ENCODE measurements at regions not wholly inside any gene's neighbourhood (a gene's known extent, or its start where the extent isn't known, plus 50 kb on each side); places are given as distances from the start of the nearest gene placed in this dataset.

DNA sequence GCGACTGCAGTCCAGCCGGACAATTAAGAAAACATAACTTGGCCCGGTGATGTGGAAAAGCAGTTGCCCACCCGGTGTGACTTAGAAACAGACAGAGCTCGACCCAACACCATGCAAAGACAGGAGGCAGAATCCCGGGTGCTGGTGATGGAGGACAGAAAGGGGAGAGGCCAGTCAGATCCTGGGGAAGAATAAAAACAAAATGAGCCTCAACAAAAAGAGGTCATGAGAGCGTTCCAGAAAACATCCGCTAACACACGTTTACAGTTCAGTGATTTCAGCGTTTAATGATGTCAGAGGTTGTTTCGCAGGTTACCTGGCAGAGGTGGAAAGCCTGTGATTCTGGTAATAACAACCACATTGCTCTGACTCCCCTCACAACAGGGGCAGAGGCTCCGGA is 111.9 kb downstream of the OSR1 start:
- intact Hi-C loops (cut with DNase I; ENCODE audit: low total_unique reads), result no loop called here
- no peaks in the 10 kb centered on the region for H3K36me3 ChIP-seq

DNA sequence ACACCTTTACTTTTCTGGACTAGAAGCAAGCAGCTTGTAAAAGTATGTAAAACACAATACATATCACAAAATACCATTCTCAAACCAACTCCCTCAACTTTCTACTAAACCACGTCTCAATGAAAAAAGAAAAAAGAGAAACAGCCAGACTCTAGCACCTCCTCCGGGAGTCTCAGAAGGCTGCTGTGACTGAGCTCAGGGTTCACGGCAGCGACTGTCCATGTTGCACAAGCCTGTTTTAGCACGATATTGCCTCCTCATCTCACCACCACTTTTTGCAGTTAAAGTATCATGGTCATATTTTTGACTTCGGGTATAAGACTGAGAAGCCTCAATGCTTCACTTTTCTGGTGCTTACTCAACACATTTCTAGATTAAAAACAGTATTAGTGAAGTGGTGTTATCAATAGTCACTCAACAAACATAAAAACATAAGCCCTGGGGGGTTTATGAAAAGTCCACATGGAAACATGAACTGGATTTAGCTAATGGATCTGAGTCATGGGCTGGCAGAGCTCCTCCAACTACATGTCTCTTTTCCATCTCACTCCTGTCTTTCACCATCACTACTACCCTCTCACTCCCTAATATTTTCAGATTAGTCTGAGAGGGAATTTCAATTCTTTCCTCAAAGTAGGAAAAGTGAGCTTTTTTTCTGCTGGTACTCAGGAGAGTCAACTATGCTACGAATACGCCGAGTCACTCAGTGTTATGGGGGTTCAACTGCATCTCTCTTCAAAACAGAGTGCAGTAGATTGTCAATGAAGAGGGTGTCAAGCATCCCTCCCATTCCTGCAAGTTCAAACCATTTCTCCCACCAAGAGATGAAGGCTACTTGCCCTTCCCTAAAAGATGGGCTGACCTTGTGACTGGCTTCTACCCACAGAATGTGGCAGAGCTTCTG is 113.7 kb downstream of the OSR1 start:
- DNase-seq, result no peak
- no peak for TF ChIP-seq POLR2A (IDR thresholded peaks at IDR 0.05)
- TF ChIP-seq, protein P1, sequence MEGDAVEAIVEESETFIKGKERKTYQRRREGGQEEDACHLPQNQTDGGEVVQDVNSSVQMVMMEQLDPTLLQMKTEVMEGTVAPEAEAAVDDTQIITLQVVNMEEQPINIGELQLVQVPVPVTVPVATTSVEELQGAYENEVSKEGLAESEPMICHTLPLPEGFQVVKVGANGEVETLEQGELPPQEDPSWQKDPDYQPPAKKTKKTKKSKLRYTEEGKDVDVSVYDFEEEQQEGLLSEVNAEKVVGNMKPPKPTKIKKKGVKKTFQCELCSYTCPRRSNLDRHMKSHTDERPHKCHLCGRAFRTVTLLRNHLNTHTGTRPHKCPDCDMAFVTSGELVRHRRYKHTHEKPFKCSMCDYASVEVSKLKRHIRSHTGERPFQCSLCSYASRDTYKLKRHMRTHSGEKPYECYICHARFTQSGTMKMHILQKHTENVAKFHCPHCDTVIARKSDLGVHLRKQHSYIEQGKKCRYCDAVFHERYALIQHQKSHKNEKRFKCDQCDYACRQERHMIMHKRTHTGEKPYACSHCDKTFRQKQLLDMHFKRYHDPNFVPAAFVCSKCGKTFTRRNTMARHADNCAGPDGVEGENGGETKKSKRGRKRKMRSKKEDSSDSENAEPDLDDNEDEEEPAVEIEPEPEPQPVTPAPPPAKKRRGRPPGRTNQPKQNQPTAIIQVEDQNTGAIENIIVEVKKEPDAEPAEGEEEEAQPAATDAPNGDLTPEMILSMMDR (IDR thresholded peaks at IDR 0.05), result no peak
- no peaks in the 10 kb centered on the region for H3K4me1 ChIP-seq
- no peak overlapping the region for H3K27ac ChIP-seq
- intact Hi-C loops (cut with DNase I; ENCODE audit: low total_unique reads), result no loop called here
- no peaks in the 10 kb centered on the region for H3K27me3 ChIP-seq
- no peaks in the 10 kb centered on the region for H3K9me3 ChIP-seq
- no peaks in the 10 kb centered on the region for H3K36me3 ChIP-seq
- no peak overlapping the region for H3K4me3 ChIP-seq

More for the DNA sequence above, 111.9 kb downstream of the OSR1 start:
- Histone ChIP-seq H3K27me3 (no peaks in the 10 kb centered on the region), H3K4me1 (no peaks in the 10 kb centered on the region), H3K9me3 (no peaks in the 10 kb centered on the region), H3K27ac (no peak overlapping the region), H3K4me3 (no peak overlapping the region)
- TF ChIP-seq POLR2A (IDR thresholded peaks at IDR 0.05), result no peak
- TF ChIP-seq, protein P1 (IDR thresholded peaks at IDR 0.05), result no peak
- DNase-seq, result no peak

DNA sequence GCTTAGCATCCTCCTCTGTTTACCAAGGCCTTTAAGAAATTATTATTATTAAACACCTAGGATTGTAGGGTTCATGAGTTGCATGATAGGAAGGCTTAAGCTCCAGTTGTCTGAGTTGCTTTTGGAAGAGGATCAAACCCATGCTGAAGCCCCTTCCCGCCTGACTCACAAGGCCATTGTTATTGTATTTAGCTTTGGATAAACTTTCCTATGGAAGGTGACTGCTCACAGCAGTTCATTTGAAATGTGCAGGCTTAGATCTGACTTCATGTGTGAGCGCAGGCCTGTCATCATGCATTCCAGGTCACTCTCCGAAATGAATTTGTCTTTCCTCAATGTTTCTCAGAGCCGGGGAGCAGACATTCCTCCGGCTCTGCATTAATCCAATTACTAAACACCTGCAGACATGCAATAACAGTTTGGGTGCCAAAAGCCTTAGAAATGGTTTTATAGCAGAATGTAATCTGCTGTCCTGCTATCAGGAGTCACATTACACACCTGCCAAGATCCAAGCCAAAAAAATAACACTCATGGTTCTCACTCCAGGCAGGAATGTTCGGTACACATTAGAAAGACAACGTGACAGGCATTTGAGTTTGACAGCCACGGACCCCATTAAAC is 119.9 kb downstream of the OSR1 start:
- Histone ChIP-seq H3K36me3 (no peaks in the 10 kb centered on the region), H3K27me3 (no peaks in the 10 kb centered on the region), H3K4me3 (no peak overlapping the region), H3K4me1 (no peaks in the 10 kb centered on the region), H3K9me3 (no peaks in the 10 kb centered on the region), H3K27ac (no peak overlapping the region)
- intact Hi-C loops (cut with DNase I; ENCODE audit: low total_unique reads), result no loop called here
- no peak for DNase-seq
- TF ChIP-seq POLR2A (IDR thresholded peaks at IDR 0.05), result no peak

DNA sequence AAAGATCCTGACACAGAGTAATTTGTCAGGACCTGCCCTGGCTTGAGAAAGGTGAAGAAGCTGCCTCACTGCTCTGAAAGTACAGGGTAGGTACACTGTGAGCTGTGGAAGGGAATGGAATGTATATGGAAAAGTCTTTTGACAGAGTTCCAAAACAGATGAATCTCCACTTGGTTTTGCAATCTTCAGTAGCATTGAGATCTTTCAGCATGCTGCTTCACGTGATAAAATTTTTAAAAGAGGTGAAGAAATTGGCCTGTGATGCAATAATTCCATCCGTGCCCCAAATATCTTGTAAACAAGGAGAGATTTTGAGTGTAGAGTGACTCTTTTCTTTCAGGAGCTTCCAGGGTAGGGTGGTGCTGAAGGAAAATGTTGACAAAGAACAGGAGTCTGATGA is 123.1 kb downstream of the OSR1 start:
- DNase-seq, result peak in 1 of 2 donors; percentile 38
- H3K36me3 ChIP-seq, result no peaks in the 10 kb centered on the region
- TF ChIP-seq POLR2A (IDR thresholded peaks at IDR 0.05), result no peak
- TF ChIP-seq, protein P1 (IDR thresholded peaks at IDR 0.05), result no peak
- H3K27ac ChIP-seq, result peak overlapping the region in 1 of 2 donors; percentile 52
- no peak overlapping the region for H3K4me3 ChIP-seq
- H3K4me1 ChIP-seq, result no peaks in the 10 kb centered on the region
- H3K9me3 ChIP-seq, result no peaks in the 10 kb centered on the region
- no peaks in the 10 kb centered on the region for H3K27me3 ChIP-seq
- intact Hi-C loops (cut with DNase I; ENCODE audit: low total_unique reads), result no loop called here

DNA sequence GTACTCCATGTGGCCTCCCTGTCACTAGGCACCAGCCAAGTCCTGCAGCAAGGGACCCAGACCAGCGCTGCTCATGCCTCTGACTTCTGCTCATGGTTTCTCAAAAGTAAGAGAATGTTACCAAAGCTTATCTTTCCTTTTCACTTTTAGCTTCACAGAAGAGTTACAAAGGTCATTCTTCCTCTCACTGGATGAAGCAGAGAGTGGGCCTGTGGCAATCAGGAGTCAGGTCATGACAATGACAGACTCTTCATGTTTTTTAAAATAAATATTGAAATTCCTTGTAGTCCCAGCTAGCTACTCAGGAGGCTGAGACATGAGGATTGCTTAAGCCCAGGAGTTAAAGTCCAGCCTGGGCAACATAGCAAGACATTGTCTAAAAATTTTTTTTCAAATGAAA is 126.1 kb downstream of the OSR1 start:
- Histone ChIP-seq H3K4me1 (peaks cover 0 to 3% of the 10 kb centered on the region in 2 donors), H3K4me3 (no peak overlapping the region), H3K27me3 (no peaks in the 10 kb centered on the region), H3K27ac (no peak overlapping the region), H3K36me3 (no peaks in the 10 kb centered on the region), H3K9me3 (no peaks in the 10 kb centered on the region)
- intact Hi-C loops (cut with DNase I; ENCODE audit: low total_unique reads), result no loop called here
- TF ChIP-seq, protein P1 (IDR thresholded peaks at IDR 0.05), result no peak
- TF ChIP-seq POLR2A (IDR thresholded peaks at IDR 0.05), result no peak
- no peak for DNase-seq
